Parathyroid adenoma (tissue), 2 donors: ENCODE measurements at regions not wholly inside any gene's neighbourhood (a gene's known extent, or its start where the extent isn't known, plus 50 kb on each side); places are given as distances from the start of the nearest gene placed in this dataset.
"Not testable (repeated sequence)": the region's sequence is repeated elsewhere in the genome, so short reads cannot be mapped to it uniquely, and the experiment has no call there.

Experiments
- H2AFZ ChIP-seq: fragments of 300-600 bp; sonication (generic); one replicate; pipeline ENCODE4 v1.7.0; 2017; ENCODE audit warnings: antibody characterized with exemption, mild to moderate bottlenecking
- H3K27ac ChIP-seq: fragments of 300-600 bp; sonication (generic); one replicate; pipeline ENCODE4 v1.7.0; 2017
- H3K27me3 ChIP-seq: fragments of 300-600 bp; sonication (generic); one replicate; pipeline ENCODE4 v1.7.0; 2017; ENCODE audit warnings: low read length; ENCODE audit not compliant: control insufficient read depth, insufficient read depth
- H3K36me3 ChIP-seq: fragments of 300-600 bp; sonication (generic); one replicate; pipeline ENCODE4 v1.7.0; 2017; ENCODE audit warnings: low read length; ENCODE audit not compliant: control insufficient read depth, insufficient read depth
- H3K4me1 ChIP-seq: fragments of 300-600 bp; sonication (generic); one replicate; pipeline ENCODE4 v1.7.0; 2017; ENCODE audit warnings: control low read depth
- H3K4me2 ChIP-seq: fragments of 300-600 bp; sonication (generic); one replicate; pipeline ENCODE4 v1.7.0; 2017; ENCODE audit warnings: low read length
- H3K4me3 ChIP-seq: fragments of 300-600 bp; sonication (generic); one replicate; pipeline ENCODE4 v1.7.0; 2017; ENCODE audit warnings: low read depth, low read length
- H3K79me2 ChIP-seq: fragments of 300-600 bp; sonication (generic); one replicate; pipeline ENCODE4 v1.7.0; 2017; ENCODE audit warnings: control low read depth
- H3K9ac ChIP-seq: fragments of 300-600 bp; sonication (generic); one replicate; pipeline ENCODE4 v1.7.0; 2017; ENCODE audit warnings: mild to moderate bottlenecking
- H3K9me3 ChIP-seq: fragments of 300-600 bp; sonication (generic); one replicate; pipeline ENCODE4 v1.7.0; 2017; ENCODE audit warnings: low read length; ENCODE audit not compliant: control insufficient read depth
- CTCF ChIP-seq: fragments of 300-600 bp; sonication (generic); IDR thresholded peaks from one replicate; pipeline ENCODE4 v1.7.0; 2017; ENCODE audit warnings: antibody characterized with exemption, mild to moderate bottlenecking
- donor health status: primary hyperparathyroidism.

GRCh38 chr5:130400091-130400490 lies 495.8 kb downstream of the CHSY3 start:
- no peaks in the 10 kb centered on the region for H3K27me3 ChIP-seq
- H3K9me3 ChIP-seq, result no peaks in the 10 kb centered on the region
- no peak overlapping the region for H3K4me3 ChIP-seq
- H3K9ac ChIP-seq, result no peak overlapping the region
- no peaks in the 10 kb centered on the region for H3K36me3 ChIP-seq
- H2AFZ ChIP-seq, result no peak overlapping the region
- no peak for TF ChIP-seq CTCF
- H3K4me2 ChIP-seq, result no peak overlapping the region
- no peak overlapping the region for H3K27ac ChIP-seq
- no peaks in the 10 kb centered on the region for H3K79me2 ChIP-seq
- H3K4me1 ChIP-seq, result no peaks in the 10 kb centered on the region

GRCh38 chr5:130398825-130399224 lies 494.6 kb downstream of the CHSY3 start:
- Histone ChIP-seq H2AFZ (no peak overlapping the region), H3K9me3 (no peaks in the 10 kb centered on the region), H3K4me3 (no peak overlapping the region), H3K36me3 (no peaks in the 10 kb centered on the region), H3K4me2 (no peak overlapping the region), H3K27ac (no peak overlapping the region), H3K4me1 (no peaks in the 10 kb centered on the region), H3K79me2 (no peaks in the 10 kb centered on the region), H3K27me3 (no peaks in the 10 kb centered on the region), H3K9ac (no peak overlapping the region)
- no peak for TF ChIP-seq CTCF

- H3K27ac ChIP-seq, H3K36me3 ChIP-seq, H3K4me3 ChIP-seq, H3K27me3 ChIP-seq, H3K9me3 ChIP-seq, H2AFZ ChIP-seq, H3K9ac ChIP-seq, H3K79me2 ChIP-seq, H3K4me1 ChIP-seq, H3K4me2 ChIP-seq: not testable (repeated sequence)
Measured at GRCh38 chr5:130397727-130398126, 493.5 kb downstream of the CHSY3 start.

- Histone ChIP-seq H3K9me3 (no peaks in the 10 kb centered on the region), H3K27me3 (no peaks in the 10 kb centered on the region), H3K4me1 (no peaks in the 10 kb centered on the region), H3K79me2 (no peaks in the 10 kb centered on the region), H3K4me3 (no peak overlapping the region), H3K27ac (no peak overlapping the region), H3K36me3 (no peaks in the 10 kb centered on the region), H3K4me2 (no peak overlapping the region), H2AFZ (no peak overlapping the region), H3K9ac (no peak overlapping the region)
- no peak for TF ChIP-seq CTCF
Measured at GRCh38 chr5:130397132-130397531, 492.9 kb downstream of the CHSY3 start.

- H3K9ac ChIP-seq, H3K4me3 ChIP-seq, H3K4me2 ChIP-seq, H3K4me1 ChIP-seq, H3K79me2 ChIP-seq, H3K27ac ChIP-seq, H3K27me3 ChIP-seq, H3K36me3 ChIP-seq, H2AFZ ChIP-seq, H3K9me3 ChIP-seq: not testable (repeated sequence)
Measured at GRCh38 chr5:130391727-130392264, 487.5 kb downstream of the CHSY3 start.

GRCh38 chr5:130386155-130386554 lies 481.9 kb downstream of the CHSY3 start:
- Histone ChIP-seq H3K4me1 (no peaks in the 10 kb centered on the region), H2AFZ (no peak overlapping the region), H3K36me3 (no peaks in the 10 kb centered on the region), H3K79me2 (no peaks in the 10 kb centered on the region), H3K4me3 (no peak overlapping the region), H3K9me3 (no peaks in the 10 kb centered on the region), H3K4me2 (no peak overlapping the region), H3K27ac (no peak overlapping the region), H3K27me3 (no peaks in the 10 kb centered on the region), H3K9ac (no peak overlapping the region)
- no peak for TF ChIP-seq CTCF
